HG03175 (cell line): ENCODE measurements at regions not wholly inside any gene's neighbourhood (a gene's known extent, or its start where the extent isn't known, plus 50 kb on each side); places are given as distances from the start of the nearest gene placed in this dataset.

Experiments
- ATAC-seq: cut with Tn5 transposase; IDR thresholded peaks from one replicate; pipeline ENCODE4 v1.9.1; 2021; ENCODE audit warnings: mild to moderate bottlenecking, moderate library complexity; ENCODE audit not compliant: unreplicated experiment

GRCh38 chr2:144834363-144834762 is 314.4 kb upstream of the ZEB2 start:
- ATAC-seq = no peak

GRCh38 chr2:144833075-144833637 is 313.2 kb upstream of the ZEB2 start:
- no peak for ATAC-seq

GRCh38 chr2:144832048-144832447 is 312.1 kb upstream of the ZEB2 start:
- ATAC-seq = no peak

DNA sequence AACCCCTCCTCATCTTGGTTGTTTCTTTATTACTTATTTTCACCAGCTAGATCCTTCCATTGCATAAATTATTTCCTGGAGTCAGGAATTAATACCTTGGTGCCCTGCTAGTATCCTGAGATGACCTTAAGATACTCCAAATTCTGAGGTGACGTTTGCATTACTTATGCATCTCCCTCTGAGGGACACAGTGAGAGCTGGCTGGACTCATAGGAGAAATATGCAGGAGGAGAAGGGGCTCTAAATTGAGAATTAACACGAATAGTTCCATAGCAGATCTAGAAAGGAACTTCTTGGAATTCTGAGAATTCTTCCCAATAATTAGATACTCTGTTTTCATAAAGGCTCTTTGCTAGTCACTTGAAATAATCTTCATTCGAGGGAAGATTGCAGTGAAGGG is 310.6 kb upstream of the ZEB2 start:
- ATAC-seq = no peak

GRCh38 chr2:144827404-144827803 is 307.5 kb upstream of the ZEB2 start:
- ATAC-seq = no peak

GRCh38 chr2:144826105-144826504 is 306.2 kb upstream of the ZEB2 start:
- ATAC-seq = no peak

- ATAC-seq = no peak
These were observed 305.6 kb upstream of the ZEB2 start for GRCh38 chr2:144825331-144826020.

DNA sequence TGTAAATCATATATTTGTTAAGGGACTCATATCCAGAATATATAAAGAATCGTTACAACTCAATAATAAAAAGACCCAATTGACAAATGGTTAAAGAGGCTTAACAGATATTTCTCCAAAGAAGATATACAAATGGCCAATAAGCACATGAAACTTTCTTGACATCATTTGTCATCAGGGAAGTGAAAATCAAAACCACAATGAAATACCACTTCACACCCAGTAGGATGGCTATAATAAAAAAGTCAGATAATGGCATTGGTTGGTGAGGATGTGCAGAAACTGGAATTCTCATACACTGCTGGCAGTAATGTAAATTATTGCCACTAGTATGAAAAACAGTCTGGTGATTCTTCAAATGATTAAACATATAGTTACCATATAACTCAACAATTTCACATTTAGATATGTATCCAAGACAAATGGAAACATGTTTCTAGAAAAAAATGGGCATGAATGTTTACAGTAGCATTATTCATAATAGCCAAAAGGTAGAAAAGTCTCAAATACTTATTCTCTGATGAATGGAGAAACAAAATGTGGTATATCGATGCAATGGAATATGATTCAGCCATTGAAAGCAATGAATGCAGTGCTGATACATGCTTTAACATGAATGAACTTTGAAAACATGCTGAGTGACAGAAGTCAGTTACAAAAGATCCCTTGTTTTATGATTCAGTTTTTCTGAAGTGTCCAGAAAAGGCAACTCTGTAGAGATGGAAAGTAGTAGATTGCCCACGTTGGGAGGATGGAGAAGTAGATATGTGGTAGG is 304.6 kb upstream of the ZEB2 start:
- ATAC-seq = no peak

- ATAC-seq = no peak
These were observed 303.0 kb upstream of the ZEB2 start for GRCh38 chr2:144822966-144823365.

- ATAC-seq = no peak
These were observed 292.4 kb upstream of the ZEB2 start for GRCh38 chr2:144812288-144812687.

DNA sequence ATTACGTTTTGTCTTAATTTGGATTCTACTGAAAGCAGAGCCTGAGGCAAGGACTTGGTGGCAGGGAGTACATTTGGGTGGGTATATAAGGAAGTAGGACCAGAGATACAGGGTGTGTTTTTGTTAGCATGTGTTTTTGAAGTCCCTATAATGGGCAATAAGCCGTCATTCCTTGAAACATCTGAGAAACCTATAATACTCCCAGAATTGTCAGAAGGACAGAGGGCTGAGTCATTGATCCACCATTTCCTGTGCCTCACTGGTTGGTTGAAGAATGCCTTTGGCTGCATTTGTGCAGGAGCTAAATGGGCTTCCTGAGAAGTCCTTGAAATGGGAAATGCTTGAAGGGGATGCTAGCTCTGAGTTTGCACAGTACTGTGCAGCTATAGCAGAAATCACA is 281.8 kb upstream of the ZEB2 start:
- ATAC-seq = no peak

DNA sequence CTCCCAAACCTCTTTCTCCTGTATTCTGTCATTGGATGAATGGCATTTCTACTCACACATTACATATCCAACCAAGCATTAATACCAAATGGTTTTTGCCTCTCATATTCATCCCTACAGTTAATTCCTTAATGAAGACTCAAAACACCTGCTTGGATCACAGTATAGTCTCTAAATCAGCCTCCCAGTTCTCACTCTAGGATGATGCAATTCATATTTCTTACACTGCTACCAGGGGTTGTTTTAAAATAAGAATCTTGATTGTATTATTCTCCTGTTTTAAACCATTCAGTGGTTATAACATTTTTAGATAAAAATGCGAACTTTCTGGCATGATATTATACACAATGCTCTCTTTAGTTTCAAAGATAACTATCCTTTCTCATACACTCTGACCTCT is 281.4 kb upstream of the ZEB2 start:
- no peak for ATAC-seq

GRCh38 chr2:144798989-144799388 is 279.1 kb upstream of the ZEB2 start:
- ATAC-seq = no peak

GRCh38 chr2:144798034-144798433 is 278.1 kb upstream of the ZEB2 start:
- no peak for ATAC-seq

- ATAC-seq = no peak
These were observed 277.0 kb upstream of the ZEB2 start for GRCh38 chr2:144796936-144797335.

- ATAC-seq = no peak
These were observed 276.2 kb upstream of the ZEB2 start for GRCh38 chr2:144796164-144796563.

GRCh38 chr2:144785253-144785652 is 265.3 kb upstream of the ZEB2 start:
- no peak for ATAC-seq

DNA sequence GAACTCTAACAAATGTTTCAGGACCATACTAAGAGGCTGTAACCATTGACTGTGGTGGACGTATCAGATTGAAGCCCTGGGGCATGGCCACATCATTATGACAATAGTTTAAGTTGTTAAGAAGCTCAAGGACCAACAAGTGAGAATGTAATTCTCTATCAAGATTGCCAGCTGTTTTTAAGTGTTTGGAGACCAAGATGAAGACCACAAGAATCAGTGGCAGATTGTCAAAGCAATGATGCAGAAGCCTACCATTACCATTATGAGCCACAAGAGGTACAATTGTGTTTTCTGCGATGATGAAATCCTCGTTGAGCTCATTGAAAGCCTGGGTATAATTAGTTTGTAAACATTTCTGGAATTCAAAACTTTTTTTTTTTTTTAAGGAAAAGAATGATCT is 261.1 kb upstream of the ZEB2 start:
- ATAC-seq = no peak

DNA sequence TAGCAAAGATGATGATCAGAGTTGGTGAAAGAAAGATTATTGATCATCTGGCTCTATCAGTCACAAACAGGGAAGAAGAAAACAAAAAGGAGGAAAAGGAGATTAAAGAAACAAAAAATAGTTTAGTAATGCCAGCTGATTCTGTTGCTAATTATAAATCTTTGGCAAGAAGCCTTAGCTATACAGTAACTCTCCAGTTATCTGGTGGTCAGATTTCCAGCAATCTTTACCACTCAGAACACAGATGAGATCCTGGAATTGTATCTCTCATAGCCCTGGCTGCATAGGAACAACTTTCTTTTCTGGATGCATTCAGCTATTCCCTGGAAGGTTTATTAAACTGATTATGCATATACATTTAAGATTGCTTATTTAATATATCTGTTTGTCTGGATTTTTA is 256.8 kb upstream of the ZEB2 start:
- ATAC-seq = no peak

- ATAC-seq = no peak
These were observed 254.9 kb upstream of the ZEB2 start for GRCh38 chr2:144774809-144775208.

- no peak for ATAC-seq
These were observed 251.4 kb upstream of the ZEB2 start for GRCh38 chr2:144771348-144771747.

DNA sequence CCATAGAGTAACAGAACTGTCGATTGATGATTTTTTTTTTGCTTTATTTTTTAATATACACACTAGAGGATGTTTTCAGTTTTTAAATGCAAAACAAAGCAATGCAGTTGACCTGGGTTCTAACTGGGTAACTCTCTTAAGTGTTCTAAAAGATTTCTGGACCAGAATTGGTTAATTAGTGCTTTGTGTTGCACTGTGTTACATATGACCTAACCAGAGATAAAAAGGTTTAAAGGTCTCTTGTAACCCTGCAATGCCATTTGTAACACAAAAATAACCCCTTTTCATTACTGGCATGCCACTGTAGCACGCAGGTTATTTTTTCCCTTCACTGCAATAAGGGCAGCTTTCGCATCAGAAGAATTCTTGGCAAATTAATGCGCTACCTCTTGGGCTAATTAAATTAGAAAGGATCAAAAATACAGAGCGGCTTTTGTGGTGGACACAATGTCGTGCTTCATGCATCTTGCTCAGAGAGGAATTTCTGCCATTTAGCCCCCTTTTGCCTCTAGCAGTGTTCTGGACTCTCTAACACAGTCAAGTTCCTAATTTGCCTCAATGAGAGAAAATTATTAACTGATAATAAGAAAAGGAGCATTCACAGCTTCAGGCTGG is 250.8 kb upstream of the ZEB2 start:
- no peak for ATAC-seq
